ENCODE measurements at regions not wholly inside any gene's neighbourhood (a gene's known extent, or its start where the extent isn't known, plus 50 kb on each side); places are given as distances from the start of the nearest gene placed in this dataset.

DNA sequence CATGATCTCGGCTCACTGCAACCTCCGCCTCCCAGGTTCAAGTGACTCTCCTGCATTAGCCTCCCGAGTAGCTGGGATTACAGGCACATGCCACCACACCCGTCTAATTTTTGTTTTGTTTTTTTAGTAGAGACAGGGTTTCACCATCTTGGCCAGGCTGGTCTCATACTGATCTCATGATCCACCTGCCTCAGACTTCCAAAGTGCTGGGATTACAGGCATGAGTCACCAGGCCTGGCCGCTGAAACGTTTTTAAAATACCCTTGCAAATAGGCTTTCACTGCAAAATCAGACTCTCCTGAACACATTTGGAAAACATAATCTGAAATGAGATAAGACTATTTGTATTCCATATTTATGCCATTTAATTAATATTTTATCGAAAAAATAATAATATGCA lies 826.1 kb upstream of the CNTN5 start:
- TF ChIP-seq POLR2A (IDR thresholded peaks at IDR 0.05), result no peak
- TF ChIP-seq, protein P1, sequence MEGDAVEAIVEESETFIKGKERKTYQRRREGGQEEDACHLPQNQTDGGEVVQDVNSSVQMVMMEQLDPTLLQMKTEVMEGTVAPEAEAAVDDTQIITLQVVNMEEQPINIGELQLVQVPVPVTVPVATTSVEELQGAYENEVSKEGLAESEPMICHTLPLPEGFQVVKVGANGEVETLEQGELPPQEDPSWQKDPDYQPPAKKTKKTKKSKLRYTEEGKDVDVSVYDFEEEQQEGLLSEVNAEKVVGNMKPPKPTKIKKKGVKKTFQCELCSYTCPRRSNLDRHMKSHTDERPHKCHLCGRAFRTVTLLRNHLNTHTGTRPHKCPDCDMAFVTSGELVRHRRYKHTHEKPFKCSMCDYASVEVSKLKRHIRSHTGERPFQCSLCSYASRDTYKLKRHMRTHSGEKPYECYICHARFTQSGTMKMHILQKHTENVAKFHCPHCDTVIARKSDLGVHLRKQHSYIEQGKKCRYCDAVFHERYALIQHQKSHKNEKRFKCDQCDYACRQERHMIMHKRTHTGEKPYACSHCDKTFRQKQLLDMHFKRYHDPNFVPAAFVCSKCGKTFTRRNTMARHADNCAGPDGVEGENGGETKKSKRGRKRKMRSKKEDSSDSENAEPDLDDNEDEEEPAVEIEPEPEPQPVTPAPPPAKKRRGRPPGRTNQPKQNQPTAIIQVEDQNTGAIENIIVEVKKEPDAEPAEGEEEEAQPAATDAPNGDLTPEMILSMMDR (IDR thresholded peaks at IDR 0.05), result no peak
- TF ChIP-seq POLR2AphosphoS5 (IDR thresholded peaks at IDR 0.05), result no peak
- TF ChIP-seq EP300 (IDR thresholded peaks at IDR 0.05; ENCODE audit: low read depth), result no peak
